ENCODE measurements at regions not wholly inside any gene's neighbourhood (a gene's known extent, or its start where the extent isn't known, plus 50 kb on each side); places are given as distances from the start of the nearest gene placed in this dataset.

- CTCF ChIA-PET = no interaction called here
These were observed 142.7 kb upstream of the SMIM23 start for GRCh38 chr5:171642894-171643293.

DNA sequence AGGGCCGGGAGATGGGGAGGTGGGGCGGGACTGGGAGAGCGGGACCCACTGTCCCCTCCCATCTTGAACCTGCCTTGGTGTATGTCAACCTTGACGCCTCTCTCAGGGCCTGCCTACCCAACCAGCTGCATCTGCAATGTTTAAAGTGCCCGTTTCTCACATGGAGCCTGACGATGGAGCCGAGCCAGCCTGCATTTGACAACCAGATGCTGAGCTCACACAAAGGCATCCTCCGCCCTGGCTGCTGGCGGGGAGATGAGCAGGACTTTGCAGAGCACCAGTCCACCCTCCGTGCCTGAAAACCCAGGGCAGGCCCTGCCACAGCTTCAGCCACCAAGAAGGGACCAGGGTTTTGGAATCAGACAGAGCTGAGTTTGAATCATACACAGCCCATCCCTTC is 141.1 kb upstream of the SMIM23 start:
- ChIA-PET CTCF (no interaction called here), POLR2A (no interaction called here)

More at GRCh38 chr5:171642894-171643293, 142.7 kb upstream of the SMIM23 start:
- POLR2A ChIA-PET = no interaction called here

GRCh38 chr5:171646102-171647042 is 139.2 kb upstream of the SMIM23 start:
- ChIA-PET CTCF (no interaction called here), POLR2A (no interaction called here)

GRCh38 chr5:171647043-171647903 is 138.3 kb upstream of the SMIM23 start:
- ChIA-PET CTCF (no interaction called here), POLR2A (no interaction called here)

DNA sequence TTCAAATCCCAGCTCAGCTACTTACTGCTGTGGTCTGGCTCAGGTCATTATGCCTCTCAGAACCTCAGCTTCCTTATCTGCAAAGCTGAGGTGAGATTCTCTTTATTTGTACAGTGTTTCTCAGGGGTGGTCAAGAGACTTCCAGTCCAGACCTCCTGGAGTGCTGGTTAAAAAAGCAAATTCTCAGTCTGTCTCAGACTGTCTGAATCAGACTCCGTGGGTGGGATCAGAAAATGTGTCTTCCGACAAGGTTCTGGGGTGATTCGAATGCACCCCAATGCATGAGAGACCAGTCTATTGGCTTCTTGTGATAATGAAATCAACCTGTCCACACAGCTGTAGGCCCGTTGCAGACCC is 137.7 kb upstream of the SMIM23 start:
- POLR2A ChIA-PET = no interaction called here
- CTCF ChIA-PET = no interaction called here

DNA sequence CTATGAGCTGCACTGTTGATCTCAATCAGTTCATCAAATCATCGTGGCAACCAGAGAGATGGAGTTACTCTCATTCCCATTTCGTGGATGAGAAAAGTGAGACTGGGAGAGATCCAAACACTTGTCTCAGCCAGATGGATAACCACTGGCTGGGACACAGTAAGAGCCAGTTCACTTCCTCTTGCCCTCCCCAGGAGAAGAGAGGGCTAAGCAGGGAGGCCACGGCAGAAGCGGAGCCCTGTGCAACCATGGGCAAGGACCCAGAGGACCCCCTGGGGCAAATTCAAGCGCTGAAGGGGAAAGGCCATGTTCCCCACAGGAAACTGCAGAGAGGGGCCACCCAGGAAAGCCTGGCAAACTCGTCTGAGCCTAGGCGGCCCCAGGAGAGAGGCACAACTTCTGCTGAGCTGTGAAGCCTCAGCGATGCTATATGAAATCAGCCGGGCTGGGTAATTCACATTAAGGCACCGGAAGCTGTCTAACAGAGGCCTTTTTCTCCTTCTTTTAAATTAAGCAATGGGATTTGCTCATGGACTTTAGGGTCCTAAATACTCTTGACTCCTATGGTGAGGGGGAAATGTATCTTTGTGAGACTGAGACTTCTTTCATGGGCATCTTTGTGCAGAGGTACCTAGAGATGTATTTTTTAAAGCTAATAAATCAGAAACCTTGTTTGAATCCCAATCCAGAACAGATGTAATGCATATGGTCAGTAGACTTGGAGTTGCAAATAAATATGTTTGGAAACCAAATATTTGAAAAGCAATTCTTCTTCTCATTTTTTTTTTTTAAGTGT is 137.1 kb upstream of the SMIM23 start:
- ChIA-PET POLR2A (no interaction called here), CTCF (no interaction called here)

GRCh38 chr5:171649075-171649401 is 136.6 kb upstream of the SMIM23 start:
- POLR2A ChIA-PET = no interaction called here
- CTCF ChIA-PET = no interaction called here

GRCh38 chr5:171650597-171650996 is 135.0 kb upstream of the SMIM23 start:
- CTCF ChIA-PET = no interaction called here
- POLR2A ChIA-PET = no interaction called here

GRCh38 chr5:171651102-171651501 is 134.5 kb upstream of the SMIM23 start:
- POLR2A ChIA-PET = no interaction called here
- CTCF ChIA-PET = no interaction called here

DNA sequence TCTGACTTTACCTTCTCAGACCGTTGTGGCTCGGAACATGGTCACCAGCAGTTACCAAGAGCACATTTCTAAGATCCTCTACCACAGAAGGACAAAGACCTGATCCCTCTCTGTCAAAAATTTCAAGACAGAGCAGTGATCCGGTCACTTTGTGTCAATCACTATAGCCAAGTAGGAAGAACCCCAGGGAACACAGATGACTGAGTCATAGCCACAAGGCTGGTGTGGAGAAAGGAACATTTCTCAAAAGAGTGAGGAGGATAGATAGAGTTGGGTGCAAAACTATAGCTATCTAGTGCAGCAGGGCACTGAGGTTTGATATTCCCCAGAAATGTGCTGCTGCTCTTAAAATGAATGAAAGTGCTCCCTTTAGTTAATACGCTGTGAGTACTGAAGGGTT is 130.7 kb upstream of the SMIM23 start:
- POLR2A ChIA-PET = no interaction called here
- CTCF ChIA-PET = no interaction called here

- ChIA-PET CTCF (no interaction called here), POLR2A (no interaction called here)
These were observed 128.1 kb upstream of the SMIM23 start for GRCh38 chr5:171657473-171657872.

- ChIA-PET CTCF (no interaction called here), POLR2A (no interaction called here)
These were observed 125.7 kb upstream of the SMIM23 start for GRCh38 chr5:171659896-171660295.

DNA sequence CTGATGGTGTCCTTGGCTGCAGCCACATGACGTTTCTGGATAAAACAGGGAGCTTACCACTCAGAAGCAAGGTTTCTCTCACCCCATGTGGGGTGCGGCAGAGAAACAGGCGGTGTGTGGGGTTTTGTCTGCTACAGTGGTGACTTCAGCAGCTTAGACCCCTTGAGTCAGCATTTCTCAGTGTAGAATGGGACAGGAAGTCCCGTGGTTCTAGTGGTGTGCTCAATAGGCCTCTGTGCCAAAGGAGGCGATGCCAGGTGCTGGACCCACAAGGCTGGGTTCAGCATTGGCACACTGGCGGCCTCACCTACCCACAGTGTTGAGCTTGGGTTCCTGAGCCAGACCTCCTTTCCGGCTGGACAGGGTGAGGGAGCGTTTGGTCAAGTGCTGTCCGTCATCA is 125.2 kb upstream of the SMIM23 start:
- CTCF ChIA-PET = no interaction called here
- POLR2A ChIA-PET = no interaction called here

DNA sequence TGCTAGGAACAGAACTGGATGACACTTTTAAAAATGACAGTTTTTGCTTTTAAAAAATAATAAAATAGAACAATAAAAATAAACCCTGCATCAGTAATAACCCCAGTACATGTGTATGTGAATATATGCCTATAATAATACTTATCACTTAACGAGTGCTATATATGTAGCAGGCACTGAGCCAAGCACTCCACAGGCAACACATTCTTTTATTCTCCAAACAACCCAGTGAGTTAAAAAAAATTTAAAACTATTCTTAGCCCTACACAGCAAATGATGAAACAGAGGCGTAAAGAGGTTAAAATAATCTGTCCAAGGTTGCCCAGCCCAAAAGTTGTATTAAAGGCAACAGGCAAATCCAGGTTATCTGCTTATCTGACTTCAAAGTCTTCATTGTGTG is 124.5 kb upstream of the SMIM23 start:
- POLR2A ChIA-PET = no interaction called here
- CTCF ChIA-PET = no interaction called here

GRCh38 chr5:171663311-171664085 is 122.1 kb upstream of the SMIM23 start:
- POLR2A ChIA-PET = interaction anchor here (0.6 kb wide), 1 partner anchor 138 kb away, joined by 3 read pairs; no protein-coding TSS in a partner anchor
- CTCF ChIA-PET = no interaction called here

DNA sequence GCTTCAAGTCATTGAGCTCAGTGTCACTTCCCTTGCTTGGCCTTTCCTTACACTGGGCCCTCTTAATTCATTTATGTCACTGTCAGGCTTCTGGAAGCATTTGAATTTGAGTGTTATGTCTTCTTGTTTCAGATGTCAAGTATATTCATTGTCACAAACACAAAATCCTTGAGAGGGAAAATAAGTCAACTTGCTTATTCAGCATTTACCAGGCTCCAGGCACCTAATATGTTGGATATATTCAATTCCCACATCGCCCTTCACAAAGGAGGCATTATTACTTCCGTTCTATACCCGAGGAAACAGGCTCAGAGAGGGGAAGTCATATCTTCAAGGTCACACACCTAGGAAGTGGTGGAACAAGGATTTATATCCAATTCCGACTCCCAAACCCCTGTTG is 121.1 kb upstream of the SMIM23 start:
- CTCF ChIA-PET = no interaction called here
- POLR2A ChIA-PET = no interaction called here

GRCh38 chr5:171666815-171667214 is 118.8 kb upstream of the SMIM23 start:
- ChIA-PET CTCF (no interaction called here), POLR2A (no interaction called here)

GRCh38 chr5:171667341-171668096 is 118.1 kb upstream of the SMIM23 start:
- ChIA-PET CTCF (no interaction called here), POLR2A (no interaction called here)

GRCh38 chr5:171668097-171668412 is 117.6 kb upstream of the SMIM23 start:
- POLR2A ChIA-PET = no interaction called here

More at GRCh38 chr5:171668097-171668412, 117.6 kb upstream of the SMIM23 start:
- CTCF ChIA-PET = no interaction called here
